ENCODE measurements at regions not wholly inside any gene's neighbourhood (a gene's known extent, or its start where the extent isn't known, plus 50 kb on each side); places are given as distances from the start of the nearest gene placed in this dataset.

DNA sequence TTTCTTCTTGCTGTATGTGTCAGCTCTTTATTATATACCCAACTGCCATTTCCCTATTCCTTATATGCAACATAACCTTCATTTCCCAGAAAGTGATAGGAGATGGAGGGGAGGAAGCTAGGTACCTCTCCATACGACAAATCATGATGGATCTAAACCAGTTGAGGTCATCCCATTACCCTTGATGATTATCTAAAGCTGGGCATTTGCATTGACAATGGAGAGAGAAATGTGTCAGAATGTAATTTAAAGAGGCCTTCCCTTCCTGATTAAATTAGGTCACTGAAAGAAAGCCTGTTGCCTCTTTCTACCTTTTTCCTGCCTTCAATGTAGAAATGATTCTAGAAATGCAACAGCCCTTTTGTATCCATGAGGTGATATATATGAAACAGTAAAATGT is 81.9 kb downstream of the SUCNR1 start:
- TF ChIP-seq CTCF (IDR thresholded peaks at IDR 0.05) (no peak), EZH2 (IDR thresholded peaks at IDR 0.05; ENCODE audit: borderline replicate concordance, insufficient read depth, low read depth, low read length, poor library complexity, severe bottlenecking) (no peak)

Data from B cell (primary cell).